Peyer's patch (tissue), 4 donors: ENCODE measurements at regions not wholly inside any gene's neighbourhood (a gene's known extent, or its start where the extent isn't known, plus 50 kb on each side); places are given as distances from the start of the nearest gene placed in this dataset.

Experiments used
- DNase-seq, 3 donors: peaks; one replicate each; pipeline ENCODE4 v3.0.0-alpha.2; 2017 to 2019
- H3K27ac ChIP-seq, 4 donors: fragments of 200-600 bp; sonication (generic); one replicate each; pipeline ENCODE4 v1.5.1; 2016 to 2019
- H3K27me3 ChIP-seq, 2 donors: fragments of 200-600 bp; sonication (generic); one replicate each; pipeline ENCODE4 v1.5.1; 2019
- H3K36me3 ChIP-seq, 3 donors: fragments of 200-600 bp; sonication (generic); one replicate each; pipeline ENCODE4 v1.5.1; 2016 to 2019
- H3K4me1 ChIP-seq, 4 donors: fragments of 200-600 bp; sonication (generic); one replicate each; pipeline ENCODE4 v1.5.1; 2016 to 2019
- H3K4me3 ChIP-seq, 4 donors: fragments of 200-600 bp; sonication (generic); 1 replicate in 3 of 4; 2 replicates in 1 of 4; pipeline ENCODE4 v1.5.1; 2016 to 2019; ENCODE audit warnings: mild to moderate bottlenecking in 1 of 4
- H3K9me3 ChIP-seq, 4 donors: fragments of 200-600 bp; sonication (generic); one replicate each; pipeline ENCODE4 v1.5.1; 2016 to 2019; ENCODE audit warnings: mild to moderate bottlenecking in 1 of 4
- CTCF ChIP-seq, 6 experiments: fragments of 450-650 bp in 4 of 6; fragments of 200-600 bp in 2 of 6; sonication (generic) in 1 of 6; IDR thresholded peaks; one replicate each; pipeline ENCODE4 v1.5.1; 2017 to 2019; ENCODE audit warnings: antibody characterized with exemption in 6 of 6, mild to moderate bottlenecking in 3 of 6, moderate library complexity in 1 of 6
- POLR2A ChIP-seq, 2 donors: fragments of 450-650 bp; IDR thresholded peaks; one replicate each; pipeline ENCODE4 v1.5.1; 2017; ENCODE audit warnings: antibody characterized with exemption in 2 of 2, mild to moderate bottlenecking in 2 of 2, moderate library complexity in 2 of 2

GRCh38 chr1:227469708-227470107 is 93.6 kb upstream of the ZNF678 start:
- no peak for DNase-seq
- H3K9me3 ChIP-seq, result no peaks in the 10 kb centered on the region
- H3K27me3 ChIP-seq, result peaks cover 0 to 3% of the 10 kb centered on the region in 2 donors
- no peaks in the 10 kb centered on the region for H3K36me3 ChIP-seq
- H3K27ac ChIP-seq, result no peak overlapping the region
- H3K4me1 ChIP-seq, result no peaks in the 10 kb centered on the region
- no peak for TF ChIP-seq POLR2A (IDR thresholded peaks at IDR 0.05)
- TF ChIP-seq CTCF (IDR thresholded peaks at IDR 0.05), result no peak
- H3K4me3 ChIP-seq, result no peak overlapping the region

GRCh38 chr1:227466039-227466645 is 97.2 kb upstream of the ZNF678 start:
- Histone ChIP-seq H3K36me3 (no peaks in the 10 kb centered on the region), H3K27me3 (peaks cover 0 to 3% of the 10 kb centered on the region in 2 donors), H3K27ac (no peak overlapping the region), H3K4me1 (no peaks in the 10 kb centered on the region), H3K4me3 (no peak overlapping the region), H3K9me3 (no peaks in the 10 kb centered on the region)
- TF ChIP-seq CTCF (IDR thresholded peaks at IDR 0.05) (no peak), POLR2A (IDR thresholded peaks at IDR 0.05) (no peak)
- no peak for DNase-seq

DNA sequence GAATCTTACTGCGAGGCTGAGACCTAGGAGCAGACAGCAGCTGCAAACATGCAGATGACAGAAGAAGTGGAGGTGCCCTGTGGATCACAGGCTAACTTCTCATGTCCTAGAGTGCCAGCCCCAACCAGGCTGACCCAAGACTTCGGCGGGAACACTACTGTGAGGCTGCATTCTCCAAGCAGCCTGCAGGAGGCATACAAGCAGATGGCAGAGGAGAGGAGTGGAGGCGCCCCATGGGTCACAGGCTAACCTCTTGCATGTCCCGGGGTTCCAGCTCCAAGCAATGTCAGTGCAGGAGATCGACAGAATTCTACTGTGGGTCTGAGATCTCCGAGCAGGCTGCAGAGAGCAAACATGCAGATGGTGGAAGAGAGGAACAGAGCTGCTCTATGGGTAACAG is 98.1 kb upstream of the ZNF678 start:
- no peaks in the 10 kb centered on the region for H3K36me3 ChIP-seq
- H3K27me3 ChIP-seq, result peaks cover 0 to 3% of the 10 kb centered on the region in 2 donors
- no peak for TF ChIP-seq POLR2A (IDR thresholded peaks at IDR 0.05)
- no peak overlapping the region for H3K4me3 ChIP-seq
- DNase-seq, result no peak
- no peak overlapping the region for H3K27ac ChIP-seq
- H3K4me1 ChIP-seq, result no peaks in the 10 kb centered on the region
- H3K9me3 ChIP-seq, result no peaks in the 10 kb centered on the region

DNA sequence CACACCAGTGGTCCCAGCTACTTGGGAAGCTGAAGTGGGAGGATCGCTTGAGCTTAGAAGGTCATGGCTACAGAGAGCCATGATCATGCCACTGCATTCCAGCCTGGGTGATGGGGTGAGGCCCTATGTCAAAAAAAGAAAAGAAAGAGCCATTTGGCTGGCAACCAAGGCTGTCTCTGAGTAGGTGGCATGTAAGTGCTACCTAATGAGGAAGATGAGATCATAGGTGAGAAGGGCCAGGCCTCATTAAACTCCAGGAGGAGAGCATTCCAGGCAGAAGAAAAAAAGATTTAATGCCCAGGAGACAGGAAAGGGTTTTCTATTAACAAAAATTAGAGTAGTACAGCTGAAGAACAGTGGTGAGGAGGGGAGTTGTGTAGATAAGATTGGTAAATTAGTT is 103.4 kb upstream of the ZNF678 start:
- H3K27ac ChIP-seq, result no peak overlapping the region
- H3K27me3 ChIP-seq, result no peaks in the 10 kb centered on the region
- no peak for DNase-seq
- H3K36me3 ChIP-seq, result no peaks in the 10 kb centered on the region
- no peaks in the 10 kb centered on the region for H3K9me3 ChIP-seq
- no peak overlapping the region for H3K4me3 ChIP-seq
- TF ChIP-seq POLR2A (IDR thresholded peaks at IDR 0.05) (no peak), CTCF (IDR thresholded peaks at IDR 0.05) (no peak)
- no peaks in the 10 kb centered on the region for H3K4me1 ChIP-seq

GRCh38 chr1:227459326-227459841 is 104.0 kb upstream of the ZNF678 start:
- no peak for DNase-seq
- H3K9me3 ChIP-seq, result no peaks in the 10 kb centered on the region
- no peak overlapping the region for H3K4me3 ChIP-seq
- H3K27ac ChIP-seq, result no peak overlapping the region
- TF ChIP-seq POLR2A (IDR thresholded peaks at IDR 0.05) (no peak), CTCF (IDR thresholded peaks at IDR 0.05) (no peak)
- no peaks in the 10 kb centered on the region for H3K27me3 ChIP-seq
- no peaks in the 10 kb centered on the region for H3K36me3 ChIP-seq
- H3K4me1 ChIP-seq, result no peaks in the 10 kb centered on the region

- Histone ChIP-seq H3K27ac (no peak overlapping the region), H3K9me3 (no peaks in the 10 kb centered on the region), H3K27me3 (no peaks in the 10 kb centered on the region), H3K4me1 (no peaks in the 10 kb centered on the region), H3K36me3 (no peaks in the 10 kb centered on the region), H3K4me3 (no peak overlapping the region)
- TF ChIP-seq POLR2A (IDR thresholded peaks at IDR 0.05) (no peak), CTCF (IDR thresholded peaks at IDR 0.05) (no peak)
- DNase-seq, result no peak
Measured at GRCh38 chr1:227454686-227455085, 108.7 kb upstream of the ZNF678 start.
